H1 (cell line): ENCODE measurements at regions not wholly inside any gene's neighbourhood (a gene's known extent, or its start where the extent isn't known, plus 50 kb on each side); places are given as distances from the start of the nearest gene placed in this dataset.

Experiments
- CTCF ChIA-PET: fragments of 300-600 bp; sonication (Branson Sonifier 250); formaldehyde crosslinking; loops from one replicate; lab custom pipeline; 2021; ENCODE audit not compliant: partially characterized antibody; lab: Charles Lee
- POLR2A ChIA-PET: fragments of 300-600 bp; sonication (Branson Sonifier 250); formaldehyde crosslinking; loops from one replicate; lab custom pipeline; 2021; ENCODE audit warnings: inconsistent platforms; ENCODE audit not compliant: partially characterized antibody; lab: Charles Lee
- DNase-seq, 2 experiments: peaks; one replicate each; pipeline versions ENCODE4 v3.0.0 to v3.0.0-alpha.2; 2010 to 2022; ENCODE audit warnings: low spot score in 2 of 2, low read depth in 1 of 2, mixed read lengths in 1 of 2
- FAIRE-seq: peaks from 2 replicates; lab custom pipeline; 2011; peaks lifted over from hg19 to GRCh38; lab: Jason Lieb, UNC
- H2AFZ ChIP-seq: 2 replicates; pipeline ENCODE4 v1.8.1; 2012; ENCODE audit warnings: low read length, inconsistent platforms
- H2AK5ac ChIP-seq: 2 replicates; pipeline ENCODE4 v1.6.1; 2013; ENCODE audit warnings: low read depth, low read length
- H2BK120ac ChIP-seq: replicated peaks from 2 replicates; pipeline ENCODE3; 2013; ENCODE audit warnings: low read depth, low read length, inconsistent platforms
- H2BK12ac ChIP-seq: 2 replicates; pipeline ENCODE4 v1.6.1; 2013; ENCODE audit warnings: low read depth, low read length
- H2BK15ac ChIP-seq: 2 replicates; pipeline ENCODE4 v1.6.1; 2013; ENCODE audit warnings: low read length
- H2BK20ac ChIP-seq: 2 replicates; pipeline ENCODE4 v1.6.1; 2013; ENCODE audit warnings: low read length
- H2BK5ac ChIP-seq: 2 replicates; pipeline ENCODE4 v1.6.1; 2013; ENCODE audit warnings: low read depth, low read length
- H3K14ac ChIP-seq: 2 replicates; pipeline ENCODE4 v1.6.1; 2013; ENCODE audit warnings: inconsistent platforms; ENCODE audit not compliant: insufficient read length
- H3K18ac ChIP-seq: 2 replicates; pipeline ENCODE4 v1.6.1; 2013; ENCODE audit warnings: low read length; ENCODE audit errors: extremely low read depth
- H3K23ac ChIP-seq: 2 replicates; pipeline ENCODE4 v1.6.1; 2013; ENCODE audit warnings: inconsistent platforms; ENCODE audit not compliant: insufficient read length
- H3K23me2 ChIP-seq: 2 replicates; pipeline ENCODE4 v1.6.1; 2013; ENCODE audit warnings: low read depth, low read length
- H3K27ac ChIP-seq: 2 replicates; pipeline ENCODE4 v1.6.1; 2011; ENCODE audit warnings: low read depth, low read length, inconsistent platforms
- H3K27me3 ChIP-seq, 4 experiments: replicated peaks in 1 of 4; 1 replicate in 1 of 4; 2 replicates in 3 of 4; pipeline versions ENCODE4 v1.6.1 to v1.8.1; 2011 to 2013; ENCODE audit warnings: low read length in 3 of 4, mild to moderate bottlenecking in 3 of 4, inconsistent platforms in 2 of 4, mixed read lengths in 2 of 4, moderate library complexity in 1 of 4; ENCODE audit not compliant: control insufficient read depth in 3 of 4, insufficient read depth in 3 of 4; ENCODE audit errors: extremely low read depth in 1 of 4
- H3K36me3 ChIP-seq, 4 experiments: 2 replicates each; pipeline versions ENCODE4 v1.6.1 to v1.8.1; 2011 to 2013; ENCODE audit warnings: mild to moderate bottlenecking in 4 of 4, low read length in 3 of 4, moderate library complexity in 2 of 4, control low read depth in 1 of 4, inconsistent platforms in 1 of 4; ENCODE audit not compliant: insufficient read depth in 4 of 4, control insufficient read depth in 2 of 4
- H3K4ac ChIP-seq: replicated peaks from 2 replicates; pipeline ENCODE3; 2013; ENCODE audit warnings: low read length, low read depth, mixed read lengths, inconsistent platforms; ENCODE audit not compliant: insufficient read length
- H3K4me1 ChIP-seq, 4 experiments: replicated peaks in 1 of 4; 1 replicate in 1 of 4; 2 replicates in 3 of 4; pipeline versions ENCODE4 v1.6.1 to v1.8.1; 2011 to 2013; ENCODE audit warnings: low read length in 3 of 4, inconsistent platforms in 2 of 4, mixed read lengths in 1 of 4; ENCODE audit not compliant: insufficient read depth in 4 of 4, control insufficient read depth in 3 of 4
- H3K4me2 ChIP-seq, 2 experiments: 2 replicates each; pipeline versions ENCODE4 v1.6.1 to v1.8.1; 2011 to 2013; ENCODE audit warnings: low read depth in 2 of 2, low read length in 2 of 2, control low read depth in 1 of 2, inconsistent platforms in 1 of 2, mild to moderate bottlenecking in 1 of 2; ENCODE audit not compliant: insufficient read depth in 1 of 2
- H3K4me3 ChIP-seq, 4 experiments: fragments of 200-600, 300-600 bp in 1 of 4; sonication (generic), shearing (Covaris generic), sonication (Bioruptor Twin) in 1 of 4; 2 replicates each; pipeline versions ENCODE4 v1.5.1 to v1.8.1; 2011 to 2016; ENCODE audit warnings: low read length in 4 of 4, low read depth in 3 of 4, control low read depth in 2 of 4, inconsistent platforms in 2 of 4, mild to moderate bottlenecking in 2 of 4, mixed read lengths in 1 of 4, moderate library complexity in 1 of 4; ENCODE audit not compliant: insufficient read depth in 2 of 4; ENCODE audit errors: extremely low read depth in 1 of 4
- H3K56ac ChIP-seq: replicated peaks from 2 replicates; pipeline ENCODE3; 2013; ENCODE audit warnings: low read depth, mild to moderate bottlenecking, mixed read lengths, low read length, inconsistent platforms; ENCODE audit not compliant: insufficient read length
- H3K79me1 ChIP-seq: 2 replicates; pipeline ENCODE4 v1.6.1; 2013; ENCODE audit warnings: low read depth, low read length, control low read depth
- H3K79me2 ChIP-seq, 2 experiments: 2 replicates each; pipeline versions ENCODE4 v1.6.1 to v1.8.1; 2012 to 2013; ENCODE audit warnings: low read length in 2 of 2, mild to moderate bottlenecking in 2 of 2, inconsistent platforms in 1 of 2; ENCODE audit not compliant: insufficient read depth in 2 of 2, control insufficient read depth in 1 of 2
- H3K9ac ChIP-seq, 4 experiments: replicated peaks in 1 of 4; 1 replicate in 1 of 4; 2 replicates in 3 of 4; pipeline versions ENCODE4 v1.6.1 to v1.8.1; 2011 to 2013; ENCODE audit warnings: low read depth in 3 of 4, low read length in 3 of 4, control low read depth in 2 of 4, mild to moderate bottlenecking in 2 of 4, moderate library complexity in 2 of 4, inconsistent platforms in 1 of 4; ENCODE audit errors: extremely low read depth in 1 of 4
- H3K9me3 ChIP-seq, 2 experiments: 2 replicates each; pipeline versions ENCODE4 v1.6.1 to v1.8.1; 2012 to 2013; ENCODE audit warnings: mild to moderate bottlenecking in 2 of 2, moderate library complexity in 2 of 2, control low read depth in 1 of 2, inconsistent platforms in 1 of 2, low read depth in 1 of 2, low read length in 1 of 2, mixed read lengths in 1 of 2; ENCODE audit not compliant: insufficient read depth in 2 of 2
- H4K20me1 ChIP-seq, 2 experiments: replicated peaks in 1 of 2; 2 replicates each; pipeline versions ENCODE3 to v1.8.1; 2011 to 2013; ENCODE audit warnings: inconsistent platforms in 2 of 2, low read length in 2 of 2, mild to moderate bottlenecking in 1 of 2; ENCODE audit not compliant: insufficient read depth in 2 of 2, control insufficient read depth in 1 of 2
- H4K5ac ChIP-seq: 2 replicates; pipeline ENCODE4 v1.6.1; 2013; ENCODE audit warnings: low read length, low read depth, mixed read lengths, inconsistent platforms; ENCODE audit not compliant: insufficient read length
- H4K8ac ChIP-seq: 2 replicates; pipeline ENCODE4 v1.8.0; 2013; ENCODE audit warnings: mild to moderate bottlenecking, moderate library complexity, low read length, inconsistent platforms; ENCODE audit not compliant: insufficient read depth; ENCODE audit errors: extremely low read depth
- H4K91ac ChIP-seq: replicated peaks from 2 replicates; pipeline ENCODE3; 2013; ENCODE audit warnings: low read length, mixed read lengths, inconsistent platforms; ENCODE audit not compliant: insufficient read length
- BRCA1 ChIP-seq: IDR thresholded peaks from 2 replicates; pipeline ENCODE4 v1.6.1; 2012; ENCODE audit warnings: low read depth, low read length, improper control_type of control experiment
- EZH2 ChIP-seq: fragments of 200-600 bp; sonication (generic); IDR thresholded peaks from 2 replicates; pipeline ENCODE4 v1.7.1; 2012; ENCODE audit warnings: low read depth, mild to moderate bottlenecking, moderate library complexity, low read length, inconsistent platforms; ENCODE audit not compliant: severe bottlenecking
- NRF1 ChIP-seq: IDR thresholded peaks from 2 replicates; pipeline ENCODE4 v1.6.1; 2011; ENCODE audit warnings: mild to moderate bottlenecking, low read depth, low read length, improper control_type of control experiment
- RAD21 ChIP-seq, 2 experiments: IDR thresholded peaks in 1 of 2; conservative IDR thresholded peaks in 1 of 2; 2 replicates each; pipeline ENCODE4 v1.6.1; 2011; ENCODE audit warnings: low read depth in 2 of 2, low read length in 2 of 2, improper control_type of control experiment in 1 of 2, inconsistent platforms in 1 of 2, mild to moderate bottlenecking in 1 of 2, moderate library complexity in 1 of 2
- SAP30 ChIP-seq: fragments of 300-600 bp; sonication (generic); IDR thresholded peaks from 2 replicates; pipeline ENCODE4 v1.7.1; 2012; ENCODE audit warnings: low read length, moderate library complexity, mild to moderate bottlenecking, inconsistent platforms; ENCODE audit not compliant: insufficient read depth, insufficient replicate concordance
- SP4 ChIP-seq: IDR thresholded peaks from 2 replicates; pipeline ENCODE4 v1.6.1; 2012; ENCODE audit warnings: low read length, inconsistent platforms
- TBP ChIP-seq: IDR thresholded peaks from 2 replicates; pipeline ENCODE4 v1.6.1; 2011; ENCODE audit warnings: low read depth, low read length, improper control_type of control experiment
- WGBS, 2 experiments: shearing (Covaris generic) in 1 of 2; methylation state at CpG; one replicate each; pipeline versions ENCODE4 v1.1.6 to v1.1.7; 2013 to 2015; ENCODE audit warnings: low lambda C conversion rate in 2 of 2, mixed read lengths in 2 of 2, inconsistent platforms in 1 of 2, low coverage in 1 of 2, missing lambda C conversion rate in 1 of 2; ENCODE audit not compliant: insufficient replicate concordance in 2 of 2, insufficient coverage in 1 of 2, insufficient read length in 1 of 2; ENCODE audit errors: extremely low coverage in 1 of 2, missing lambda C conversion rate in 1 of 2; 5-methylcytosine and 5-hydroxymethylcytosine counted together
- TF ChIP-seq, protein P1 (sequence below): IDR thresholded peaks from 2 replicates; pipeline ENCODE4 v1.6.1; 2012; ENCODE audit warnings: inconsistent platforms

- no peak overlapping the region for H4K91ac ChIP-seq
- peaks cover 4% of the 10 kb centered on the region for H3K23me2 ChIP-seq
- H3K4me1 ChIP-seq: peaks cover 7 to 37% (median 26%) of the 10 kb centered on the region in 4 experiments
- no peak overlapping the region for H2AK5ac ChIP-seq
- H3K4me3 ChIP-seq: no peak overlapping the region
- no peak overlapping the region for H3K9ac ChIP-seq
- H3K36me3 ChIP-seq: no peaks in the 10 kb centered on the region
- H3K4me2 ChIP-seq: no peak overlapping the region
- 93% methylated on average over 7 of the region's 7 CpGs; no CpG with 5 or more reads in 1 of the 2 experiments for WGBS, 2 experiments
- H4K5ac ChIP-seq: no peak overlapping the region
- H3K79me1 ChIP-seq: no peaks in the 10 kb centered on the region
- no peak overlapping the region for H3K27ac ChIP-seq
- no peaks in the 10 kb centered on the region for H3K79me2 ChIP-seq
- H3K56ac ChIP-seq: no peak overlapping the region
- no peaks in the 10 kb centered on the region for H3K9me3 ChIP-seq
- no peak overlapping the region for H2BK12ac ChIP-seq
- H3K4ac ChIP-seq: no peak overlapping the region
- CTCF ChIA-PET: interaction anchor here (0.7 to 11.2 kb wide), 16 partner anchors 11 to 182 kb away, joined by 3 to 172 read pairs (median 6); no protein-coding TSS in a partner anchor
- no peak overlapping the region for H4K8ac ChIP-seq
- H2BK120ac ChIP-seq: no peak overlapping the region
- no peak overlapping the region for H2BK5ac ChIP-seq
- no peak overlapping the region for H3K18ac ChIP-seq
- DNase-seq (no peak), FAIRE-seq (no peak)
- no peak overlapping the region for H3K23ac ChIP-seq
- H3K27me3 ChIP-seq: peaks cover 0 to 25% (median 21%) of the 10 kb centered on the region in 4 experiments; a peak in 5 of 7 replicates
- no peak overlapping the region for H3K14ac ChIP-seq
- H2AFZ ChIP-seq: no peak overlapping the region
- no peak overlapping the region for H2BK20ac ChIP-seq
- peaks cover 1 to 13% of the 10 kb centered on the region in 2 experiments for H4K20me1 ChIP-seq
- H2BK15ac ChIP-seq: no peak overlapping the region
- POLR2A ChIA-PET: interaction anchor here (1.0 to 1.8 kb wide), 3 partner anchors 11 to 100 kb away, joined by 3 to 6 read pairs (median 3); no protein-coding TSS in a partner anchor
- TF ChIP-seq, protein P1, sequence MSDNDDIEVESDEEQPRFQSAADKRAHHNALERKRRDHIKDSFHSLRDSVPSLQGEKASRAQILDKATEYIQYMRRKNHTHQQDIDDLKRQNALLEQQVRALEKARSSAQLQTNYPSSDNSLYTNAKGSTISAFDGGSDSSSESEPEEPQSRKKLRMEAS: no peak
- TF ChIP-seq EZH2 (no peak), RAD21 (IDR thresholded peaks at IDR 0.05 in 1 of 2, conservative IDR thresholded peaks at IDR 0.05 in 1 of 2; ENCODE audit: low read depth in 2 of 2, low read length in 2 of 2) (no peak), TBP (no peak), NRF1 (no peak), SP4 (no peak), SAP30 (no peak), BRCA1 (no peak)
Measured at GRCh38 chr16:85457366-85457765, 155.8 kb upstream of the GSE1 start.
